Astrocyte (in vitro differentiated cells and primary cell): ENCODE measurements at regions not wholly inside any gene's neighbourhood (a gene's known extent, or its start where the extent isn't known, plus 50 kb on each side); places are given as distances from the start of the nearest gene placed in this dataset.

Experiments used
- CTCF ChIP-seq: IDR thresholded peaks from 2 replicates; pipeline ENCODE4 v1.5.1; 2011; ENCODE audit warnings: low read depth, mild to moderate bottlenecking, inconsistent platforms, low read length, moderate library complexity; ENCODE audit not compliant: insufficient read depth
- EZH2 ChIP-seq: IDR thresholded peaks from 2 replicates; pipeline ENCODE4 v1.6.1; 2012; ENCODE audit warnings: mild to moderate bottlenecking, low read length, inconsistent platforms; ENCODE audit not compliant: insufficient read depth

- TF ChIP-seq CTCF (no peak), EZH2 (no peak)
Observed at GRCh38 chr10:110378533-110379108, 73.9 kb upstream of the SMNDC1 start.
